ENCODE measurements at regions not wholly inside any gene's neighbourhood (a gene's known extent, or its start where the extent isn't known, plus 50 kb on each side); places are given as distances from the start of the nearest gene placed in this dataset.
"Not testable (repeated sequence)": the region's sequence is repeated elsewhere in the genome, so short reads cannot be mapped to it uniquely, and the experiment has no call there.

GRCh38 chr9:68593760-68594159 is 53.1 kb upstream of the TMEM252 start:
- not testable (repeated sequence) for DNase-seq (ENCODE audit: low read depth in 4 of 4, low spot score in 3 of 4)

GRCh38 chr9:68595868-68596267 is 55.2 kb upstream of the TMEM252 start:
- DNase-seq (ENCODE audit: low read depth in 4 of 4, low spot score in 3 of 4), result no peak

- no peak for DNase-seq (ENCODE audit: low read depth in 4 of 4, low spot score in 3 of 4)
These were observed 56.8 kb upstream of the TMEM252 start for GRCh38 chr9:68597362-68597997.

GRCh38 chr9:68599826-68600225 is 59.1 kb upstream of the TMEM252 start:
- DNase-seq (ENCODE audit: low read depth in 4 of 4, low spot score in 3 of 4), result no peak

- no peak for DNase-seq (ENCODE audit: low read depth in 4 of 4, low spot score in 3 of 4)
These were observed 60.4 kb upstream of the TMEM252 start for GRCh38 chr9:68601081-68601480.

GRCh38 chr9:68603371-68603770 is 62.7 kb upstream of the TMEM252 start:
- no peak for DNase-seq (ENCODE audit: low read depth in 4 of 4, low spot score in 3 of 4)

- no peak for DNase-seq (ENCODE audit: low read depth in 4 of 4, low spot score in 3 of 4)
These were observed 68.1 kb upstream of the TMEM252 start for GRCh38 chr9:68608763-68609162.

GRCh38 chr9:68609901-68610415 is 69.3 kb upstream of the TMEM252 start:
- peak in 2 of 4 donors; percentile 13 to 36 for DNase-seq (ENCODE audit: low read depth in 4 of 4, low spot score in 3 of 4)

- DNase-seq (ENCODE audit: low read depth in 4 of 4, low spot score in 3 of 4), result no peak
These were observed 73.4 kb upstream of the TMEM252 start for GRCh38 chr9:68614121-68614520.

GRCh38 chr9:68617011-68617410 is 76.3 kb upstream of the TMEM252 start:
- not testable (repeated sequence) for DNase-seq (ENCODE audit: low read depth in 4 of 4, low spot score in 3 of 4)

- no peak for DNase-seq (ENCODE audit: low read depth in 4 of 4, low spot score in 3 of 4)
These were observed 78.4 kb upstream of the TMEM252 start for GRCh38 chr9:68619072-68619471.

- DNase-seq (ENCODE audit: low read depth in 4 of 4, low spot score in 3 of 4), result no peak
These were observed 79.0 kb upstream of the TMEM252 start for GRCh38 chr9:68619636-68620035.

GRCh38 chr9:68625559-68625958 is 79.5 kb upstream of the PIP5K1B start:
- DNase-seq (ENCODE audit: low read depth in 4 of 4, low spot score in 3 of 4), result no peak

GRCh38 chr9:68626526-68626925 is 78.5 kb upstream of the PIP5K1B start:
- no peak for DNase-seq (ENCODE audit: low read depth in 4 of 4, low spot score in 3 of 4)

GRCh38 chr9:68627104-68627503 is 77.9 kb upstream of the PIP5K1B start:
- no peak for DNase-seq (ENCODE audit: low read depth in 4 of 4, low spot score in 3 of 4)

- no peak for DNase-seq (ENCODE audit: low read depth in 4 of 4, low spot score in 3 of 4)
These were observed 77.4 kb upstream of the PIP5K1B start for GRCh38 chr9:68627594-68627993.

GRCh38 chr9:68629042-68629441 is 76.0 kb upstream of the PIP5K1B start:
- no peak for DNase-seq (ENCODE audit: low read depth in 4 of 4, low spot score in 3 of 4)

- DNase-seq (ENCODE audit: low read depth in 4 of 4, low spot score in 3 of 4), result no peak
These were observed 73.2 kb upstream of the PIP5K1B start for GRCh38 chr9:68631811-68632210.

- DNase-seq (ENCODE audit: low read depth in 4 of 4, low spot score in 3 of 4), result no peak
These were observed 68.0 kb upstream of the PIP5K1B start for GRCh38 chr9:68637020-68637419.

GRCh38 chr9:68639261-68639660 is 65.8 kb upstream of the PIP5K1B start:
- not testable (repeated sequence) for DNase-seq (ENCODE audit: low read depth in 4 of 4, low spot score in 3 of 4)

- DNase-seq (ENCODE audit: low read depth in 4 of 4, low spot score in 3 of 4), result no peak
These were observed 64.5 kb upstream of the PIP5K1B start for GRCh38 chr9:68640421-68641089.

Measured in right renal pelvis (tissue), 4 donors.